IMR-90 (cell line): ENCODE measurements at regions not wholly inside any gene's neighbourhood (a gene's known extent, or its start where the extent isn't known, plus 50 kb on each side); places are given as distances from the start of the nearest gene placed in this dataset.

Experiments used
- ATAC-seq: fragments of 200-7000 bp; cut with Tn5 transposase; 2 replicates; pipeline ENCODE4 v1.9.1; 2020; ENCODE audit warnings: low read depth, mild to moderate bottlenecking, moderate library complexity
- BruUV-seq: library from RNA; stranded (reverse); fragments of 400-500 nt; replicated peaks from 2 replicates; lab custom pipeline; 2021; lab: Mats Ljungman, UMichigan
- CTCF ChIA-PET: fragments of 300-600 bp; formaldehyde crosslinking; extraction: SDS; loops from one replicate; lab custom pipeline; 2021; ENCODE audit warnings: antibody characterized with exemption; lab: Yijun Ruan, JAX
- POLR2A ChIA-PET: fragments of 300-600 bp; sonication (Branson Sonifier 250); formaldehyde crosslinking; loops from one replicate; lab custom pipeline; 2022; ENCODE audit warnings: antibody characterized with exemption; ENCODE audit not compliant: unreplicated experiment; lab: Charles Lee
- DNase-seq: peaks from one replicate; pipeline ENCODE4 v3.0.0; 2013
- H2AFZ ChIP-seq: replicated peaks from 2 replicates; pipeline ENCODE3; 2013; ENCODE audit warnings: low read length, mild to moderate bottlenecking; ENCODE audit not compliant: poor library complexity
- H2AK5ac ChIP-seq: 2 replicates; pipeline ENCODE4 v1.6.1; 2013; ENCODE audit warnings: low read depth, low read length, inconsistent platforms
- H2AK9ac ChIP-seq: replicated peaks from 2 replicates; pipeline ENCODE3; 2013; ENCODE audit warnings: mild to moderate bottlenecking, low read depth, low read length, moderate library complexity; ENCODE audit not compliant: poor library complexity
- H2BK120ac ChIP-seq: 2 replicates; pipeline ENCODE4 v1.6.1; 2013; ENCODE audit warnings: low read depth, low read length, inconsistent platforms
- H2BK15ac ChIP-seq: 3 replicates; pipeline ENCODE4 v1.6.1; 2013; ENCODE audit warnings: low read depth, low read length, inconsistent platforms
- H2BK20ac ChIP-seq: 2 replicates; pipeline ENCODE4 v1.6.1; 2013; ENCODE audit warnings: low read depth, mild to moderate bottlenecking, inconsistent platforms, low read length, moderate library complexity
- H2BK5ac ChIP-seq: 2 replicates; pipeline ENCODE4 v1.6.1; 2013; ENCODE audit warnings: mild to moderate bottlenecking, low read depth, low read length, inconsistent platforms; ENCODE audit not compliant: poor library complexity, severe bottlenecking
- H3K14ac ChIP-seq: replicated peaks from 2 replicates; pipeline ENCODE4 v1.6.1; 2013; ENCODE audit warnings: low read depth, low read length, inconsistent platforms
- H3K18ac ChIP-seq: 2 replicates; pipeline ENCODE4 v1.6.1; 2013; ENCODE audit warnings: low read depth, low read length, control low read depth
- H3K23ac ChIP-seq: 2 replicates; pipeline ENCODE4 v1.6.1; 2013; ENCODE audit warnings: low read depth, low read length, inconsistent platforms
- H3K27ac ChIP-seq: 2 replicates; pipeline ENCODE4 v1.5.1; 2013; ENCODE audit warnings: mild to moderate bottlenecking, control low read depth, low read length; ENCODE audit not compliant: insufficient read depth
- H3K27me3 ChIP-seq: 2 replicates; pipeline ENCODE4 v1.6.1; 2013; ENCODE audit warnings: low read length; ENCODE audit not compliant: control insufficient read depth, insufficient read depth
- H3K36me3 ChIP-seq: 2 replicates; pipeline ENCODE4 v1.6.1; 2013; ENCODE audit warnings: low read length, mixed read lengths; ENCODE audit not compliant: control insufficient read depth, insufficient read depth
- H3K4ac ChIP-seq: 2 replicates; pipeline ENCODE4 v1.6.1; 2013; ENCODE audit warnings: low read depth, low read length, inconsistent platforms
- H3K4me1 ChIP-seq: 2 replicates; pipeline ENCODE4 v1.6.1; 2013; ENCODE audit warnings: low read length, mixed read lengths; ENCODE audit not compliant: control insufficient read depth, insufficient read depth
- H3K4me2 ChIP-seq: 2 replicates; pipeline ENCODE4 v1.6.1; 2013; ENCODE audit warnings: low read depth, mild to moderate bottlenecking, control low read depth, low read length, moderate library complexity
- H3K4me3 ChIP-seq: 2 replicates; pipeline ENCODE4 v1.5.1; 2013; ENCODE audit warnings: low read depth, mild to moderate bottlenecking, control low read depth, low read length, moderate library complexity; ENCODE audit not compliant: insufficient read depth
- H3K56ac ChIP-seq: 2 replicates; pipeline ENCODE4 v1.6.1; 2013; ENCODE audit warnings: low read length, inconsistent platforms; ENCODE audit not compliant: insufficient read depth; ENCODE audit errors: extremely low read depth
- H3K79me1 ChIP-seq, 2 experiments: 2 replicates each; pipeline ENCODE4 v1.6.1; 2013; ENCODE audit warnings: low read length in 2 of 2, inconsistent platforms in 1 of 2, low read depth in 1 of 2
- H3K9ac ChIP-seq: 2 replicates; pipeline ENCODE4 v1.6.1; 2013; ENCODE audit warnings: low read depth, low read length, control low read depth
- H3K9me1 ChIP-seq: 2 replicates; pipeline ENCODE4 v1.6.1; 2013; ENCODE audit warnings: low read length, inconsistent platforms; ENCODE audit not compliant: insufficient read depth
- H3K9me3 ChIP-seq: 2 replicates; pipeline ENCODE4 v1.6.1; 2013; ENCODE audit warnings: low read length; ENCODE audit not compliant: control insufficient read depth, insufficient read depth
- H4K20me1 ChIP-seq: 2 replicates; pipeline ENCODE4 v1.6.1; 2013; ENCODE audit warnings: low read length, inconsistent platforms; ENCODE audit not compliant: insufficient read depth
- H4K5ac ChIP-seq: 2 replicates; pipeline ENCODE4 v1.6.1; 2013; ENCODE audit warnings: mild to moderate bottlenecking, low read depth, low read length, control low read depth
- H4K8ac ChIP-seq, 2 experiments: 2 replicates each; pipeline ENCODE4 v1.6.1; 2013; ENCODE audit warnings: low read depth in 2 of 2, low read length in 2 of 2, control low read depth in 1 of 2, inconsistent platforms in 1 of 2
- H4K91ac ChIP-seq: 2 replicates; pipeline ENCODE4 v1.6.1; 2013; ENCODE audit warnings: low read depth, low read length, inconsistent platforms; ENCODE audit not compliant: insufficient read depth
- BHLHE40 ChIP-seq: fragments of 150-350 bp; IDR thresholded peaks from 2 replicates; pipeline ENCODE4 v1.6.1; 2016; ENCODE audit warnings: mild to moderate bottlenecking, low read depth, low read length
- CEBPB ChIP-seq: IDR thresholded peaks from 2 replicates; pipeline ENCODE4 v1.6.1; 2012; ENCODE audit warnings: low read depth, low read length, improper control_type of control experiment
- CHD1 ChIP-seq: IDR thresholded peaks from 2 replicates; pipeline ENCODE4 v1.6.1; 2012; ENCODE audit warnings: low read depth, low read length, improper control_type of control experiment
- FOS ChIP-seq: fragments of 150-350 bp; IDR thresholded peaks from 2 replicates; pipeline ENCODE4 v1.6.1; 2016; ENCODE audit warnings: low read depth, low read length
- MAFK ChIP-seq: IDR thresholded peaks from 2 replicates; pipeline ENCODE4 v1.6.1; 2012; ENCODE audit warnings: low read depth, low read length, improper control_type of control experiment
- MAZ ChIP-seq: IDR thresholded peaks from 2 replicates; pipeline ENCODE4 v1.6.1; 2012; ENCODE audit warnings: low read depth, mild to moderate bottlenecking, low read length, improper control_type of control experiment, moderate library complexity, borderline replicate concordance
- NFE2L2 ChIP-seq: fragments of 150-350 bp; IDR thresholded peaks from 2 replicates; pipeline ENCODE4 v1.6.1; 2016; ENCODE audit warnings: low read depth, mild to moderate bottlenecking, low read length
- POLR2A ChIP-seq: IDR thresholded peaks from 2 replicates; pipeline ENCODE4 v1.6.1; 2012; ENCODE audit warnings: mild to moderate bottlenecking, low read depth, low read length
- RAD21 ChIP-seq: IDR thresholded peaks from 2 replicates; pipeline ENCODE4 v1.6.1; 2012; ENCODE audit warnings: low read length, improper control_type of control experiment
- RCOR1 ChIP-seq: IDR thresholded peaks from 2 replicates; pipeline ENCODE4 v1.6.1; 2012; ENCODE audit warnings: mild to moderate bottlenecking, low read length, improper control_type of control experiment; ENCODE audit not compliant: insufficient replicate concordance
- RFX5 ChIP-seq: IDR thresholded peaks from 2 replicates; pipeline ENCODE4 v1.8.0; 2012; ENCODE audit warnings: low read depth, mild to moderate bottlenecking, low read length, moderate library complexity
- SMC3 ChIP-seq: fragments of 150-350 bp; IDR thresholded peaks from 2 replicates; pipeline ENCODE4 v1.6.1; 2016; ENCODE audit warnings: low read depth, mild to moderate bottlenecking, antibody characterized with exemption, low read length, moderate library complexity
- USF2 ChIP-seq: fragments of 150-350 bp; IDR thresholded peaks from 2 replicates; pipeline ENCODE4 v1.6.1; 2017; ENCODE audit warnings: mild to moderate bottlenecking, antibody characterized with exemption, low read length, low read depth
- WGBS, 2 experiments: methylation state at CpG; one replicate each; pipeline versions ENCODE4 v1.1.5 to v1.1.7; 2013; ENCODE audit warnings: missing lambda C conversion rate in 2 of 2; ENCODE audit not compliant: insufficient read length in 1 of 2; ENCODE audit errors: extremely low coverage in 2 of 2; 5-methylcytosine and 5-hydroxymethylcytosine counted together
- dilution Hi-C: fragments of 300-500 bp; cut with HindIII; formaldehyde crosslinking; loops from one replicate; pipeline ENCODE4 v1.14.3; 2018; ENCODE audit warnings: low sequenced_read_pairs; ENCODE audit not compliant: unreplicated experiment
- in situ Hi-C: fragments of 300-500 bp; cut with MboI; formaldehyde crosslinking; loops from 3 replicates; pipeline ENCODE4 v1.14.3; 2019; ENCODE audit warnings: low sequenced_read_pairs, inconsistent platforms, mixed read lengths
- intact Hi-C: fragments of 100-400 bp; cut with micrococcal nuclease; formaldehyde crosslinking; loops from 2 replicates; pipeline ENCODE4 v1.10.0; 2022
- TF ChIP-seq, protein P1 (sequence below): conservative IDR thresholded peaks from 2 replicates; pipeline ENCODE4 v1.5.1; 2012; ENCODE audit warnings: mild to moderate bottlenecking, low read depth, low read length, improper control_type of control experiment
- TF ChIP-seq, protein P2 (sequence below): fragments of 150-350 bp; IDR thresholded peaks from 2 replicates; pipeline ENCODE4 v1.6.1; 2016; ENCODE audit warnings: low read depth, mild to moderate bottlenecking, low read length, moderate library complexity, borderline replicate concordance

DNA sequence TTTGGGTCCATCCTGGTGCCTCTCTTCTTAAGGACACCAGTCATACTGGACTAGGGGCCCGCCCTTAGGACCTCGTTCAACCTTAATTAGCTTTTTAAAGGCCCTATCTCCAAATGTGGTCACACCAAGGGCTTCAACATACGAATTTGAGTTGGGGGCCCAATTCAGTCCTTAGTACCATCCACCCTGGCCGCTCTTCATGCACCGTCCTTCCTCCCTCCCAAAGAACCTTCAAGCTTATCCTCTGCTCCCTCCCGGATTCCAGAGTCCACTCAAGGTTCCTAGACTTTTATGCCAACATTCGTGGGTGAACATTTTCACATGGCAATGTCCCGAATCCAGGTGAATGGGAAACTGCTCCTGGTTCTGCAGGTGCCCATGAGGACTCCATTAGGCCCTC, 201.3 kb upstream of the IGF1R start:
- Histone ChIP-seq H3K23ac (no peak overlapping the region), H2BK5ac (no peak overlapping the region), H3K27me3 (peaks cover 13% of the 10 kb centered on the region), H3K14ac (no peak overlapping the region), H3K4ac (no peak overlapping the region), H3K18ac (no peak overlapping the region), H2AFZ (no peak overlapping the region), H3K4me1 (no peaks in the 10 kb centered on the region), H4K91ac (no peak overlapping the region), H4K8ac (no peak overlapping the region), H4K20me1 (no peaks in the 10 kb centered on the region), H2BK20ac (no peak overlapping the region), H3K9ac (no peak overlapping the region), H3K4me2 (no peak overlapping the region), H4K5ac (no peak overlapping the region), H2AK9ac (no peak overlapping the region), H3K9me1 (no peaks in the 10 kb centered on the region), H3K9me3 (no peaks in the 10 kb centered on the region), H2AK5ac (no peak overlapping the region), H3K56ac (no peak overlapping the region), H3K27ac (no peak overlapping the region), H2BK15ac (no peak overlapping the region), H2BK120ac (no peak overlapping the region), H3K79me1 (no peaks in the 10 kb centered on the region), H3K36me3 (no peaks in the 10 kb centered on the region), H3K4me3 (no peak overlapping the region)
- in situ Hi-C loops, result loop anchor here (10.0 to 25.0 kb wide), 3 partner anchors 438 to 765 kb away; no protein-coding TSS in a partner anchor
- TF ChIP-seq, protein P1, sequence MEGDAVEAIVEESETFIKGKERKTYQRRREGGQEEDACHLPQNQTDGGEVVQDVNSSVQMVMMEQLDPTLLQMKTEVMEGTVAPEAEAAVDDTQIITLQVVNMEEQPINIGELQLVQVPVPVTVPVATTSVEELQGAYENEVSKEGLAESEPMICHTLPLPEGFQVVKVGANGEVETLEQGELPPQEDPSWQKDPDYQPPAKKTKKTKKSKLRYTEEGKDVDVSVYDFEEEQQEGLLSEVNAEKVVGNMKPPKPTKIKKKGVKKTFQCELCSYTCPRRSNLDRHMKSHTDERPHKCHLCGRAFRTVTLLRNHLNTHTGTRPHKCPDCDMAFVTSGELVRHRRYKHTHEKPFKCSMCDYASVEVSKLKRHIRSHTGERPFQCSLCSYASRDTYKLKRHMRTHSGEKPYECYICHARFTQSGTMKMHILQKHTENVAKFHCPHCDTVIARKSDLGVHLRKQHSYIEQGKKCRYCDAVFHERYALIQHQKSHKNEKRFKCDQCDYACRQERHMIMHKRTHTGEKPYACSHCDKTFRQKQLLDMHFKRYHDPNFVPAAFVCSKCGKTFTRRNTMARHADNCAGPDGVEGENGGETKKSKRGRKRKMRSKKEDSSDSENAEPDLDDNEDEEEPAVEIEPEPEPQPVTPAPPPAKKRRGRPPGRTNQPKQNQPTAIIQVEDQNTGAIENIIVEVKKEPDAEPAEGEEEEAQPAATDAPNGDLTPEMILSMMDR, result no peak
- TF ChIP-seq MAFK (no peak), FOS (no peak), RCOR1 (no peak), CEBPB (no peak), BHLHE40 (no peak), CHD1 (no peak), MAZ (no peak), USF2 (no peak), RAD21 (no peak), SMC3 (no peak), NFE2L2 (no peak), RFX5 (no peak), POLR2A (no peak)
- TF ChIP-seq, protein P2, sequence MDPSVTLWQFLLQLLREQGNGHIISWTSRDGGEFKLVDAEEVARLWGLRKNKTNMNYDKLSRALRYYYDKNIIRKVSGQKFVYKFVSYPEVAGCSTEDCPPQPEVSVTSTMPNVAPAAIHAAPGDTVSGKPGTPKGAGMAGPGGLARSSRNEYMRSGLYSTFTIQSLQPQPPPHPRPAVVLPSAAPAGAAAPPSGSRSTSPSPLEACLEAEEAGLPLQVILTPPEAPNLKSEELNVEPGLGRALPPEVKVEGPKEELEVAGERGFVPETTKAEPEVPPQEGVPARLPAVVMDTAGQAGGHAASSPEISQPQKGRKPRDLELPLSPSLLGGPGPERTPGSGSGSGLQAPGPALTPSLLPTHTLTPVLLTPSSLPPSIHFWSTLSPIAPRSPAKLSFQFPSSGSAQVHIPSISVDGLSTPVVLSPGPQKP, result no peak
- no peak for ATAC-seq
- DNase-seq, result no peak
- POLR2A ChIA-PET, result no interaction called here
- WGBS, 2 experiments, result 52% methylated on average over 5 of the region's 8 CpGs; no CpG with 5 or more reads in 1 of the 2 experiments
- intact Hi-C loops, result loop anchor here (10.0 kb wide), 1 partner anchor 328 kb away; no protein-coding TSS in a partner anchor
- dilution Hi-C loops, result no loop called here
- BruUV-seq, result no TSS peak
- CTCF ChIA-PET, result no interaction called here
